ENCODE measurements at regions not wholly inside any gene's neighbourhood (a gene's known extent, or its start where the extent isn't known, plus 50 kb on each side); places are given as distances from the start of the nearest gene placed in this dataset.
"Not testable (repeated sequence)": the region's sequence is repeated elsewhere in the genome, so short reads cannot be mapped to it uniquely, and the experiment has no call there.

GRCh38 chr6:119490050-119490449 is 140.5 kb upstream of the MAN1A1 start:
- intact Hi-C loops (cut with micrococcal nuclease; ENCODE audit: unreplicated experiment); H2AFZ ChIP-seq (ENCODE audit: low read length): not testable (repeated sequence)

GRCh38 chr6:119484598-119484997 is 135.0 kb upstream of the MAN1A1 start:
- no peak for DNase-seq (ENCODE audit: low spot score)
- no peaks in the 10 kb centered on the region for H3K9me2 ChIP-seq (ENCODE audit: insufficient read depth, low read length)
- H3K9me3 ChIP-seq (ENCODE audit: low read length): no peaks in the 10 kb centered on the region; the same call in 1 of the 2 replicates
- H3K4me1 ChIP-seq (ENCODE audit: insufficient read depth, low read length, poor library complexity, severe bottlenecking): no peaks in the 10 kb centered on the region
- H4K20me1 ChIP-seq (ENCODE audit: insufficient read depth, low read length): no peaks in the 10 kb centered on the region
- H3K79me2 ChIP-seq (ENCODE audit: insufficient read depth, low read depth, low read length): no peaks in the 10 kb centered on the region
- no peak overlapping the region for H3K27ac ChIP-seq (ENCODE audit: low read depth, low read length, poor library complexity, severe bottlenecking)
- ChIA-PET CTCF (ENCODE audit: unreplicated experiment) (no interaction called here), POLR2A (interaction anchor here (2.1 kb wide), 1 partner anchor 12 kb away, joined by 7 read pairs; no protein-coding TSS in a partner anchor)
- no peaks in the 10 kb centered on the region for H3K36me3 ChIP-seq (ENCODE audit: insufficient read depth, low read length)
- H2AFZ ChIP-seq (ENCODE audit: low read length): no peak overlapping the region
- intact Hi-C loops (cut with micrococcal nuclease; ENCODE audit: unreplicated experiment): no loop called here
- H3K4me2 ChIP-seq (ENCODE audit: low read length): no peak overlapping the region
- BruUV-seq (replicated peaks): no TSS peak
- H3K4me3 ChIP-seq (ENCODE audit: low read depth, low read length, poor library complexity, severe bottlenecking): no peak overlapping the region
- TF ChIP-seq CTCF (conservative IDR thresholded peaks at IDR 0.05; ENCODE audit: low read length) (no peak), EZH2phosphoT487 (IDR thresholded peaks at IDR 0.05; ENCODE audit: borderline replicate concordance, low read depth, low read length) (no peak)

More at GRCh38 chr6:119490050-119490449, 140.5 kb upstream of the MAN1A1 start:
- DNase-seq (ENCODE audit: low spot score); H3K9me2 ChIP-seq (ENCODE audit: insufficient read depth, low read length); H3K36me3 ChIP-seq (ENCODE audit: insufficient read depth, low read length); BruUV-seq (replicated peaks); H3K79me2 ChIP-seq (ENCODE audit: insufficient read depth, low read depth, low read length); CTCF ChIA-PET (ENCODE audit: unreplicated experiment); H4K20me1 ChIP-seq (ENCODE audit: insufficient read depth, low read length); POLR2A ChIA-PET; H3K4me3 ChIP-seq (ENCODE audit: low read depth, low read length, poor library complexity, severe bottlenecking); H3K9me3 ChIP-seq (ENCODE audit: low read length); H3K27ac ChIP-seq (ENCODE audit: low read depth, low read length, poor library complexity, severe bottlenecking); H3K4me2 ChIP-seq (ENCODE audit: low read length): not testable (repeated sequence)
- peaks cover 15% of the 10 kb centered on the region for H3K4me1 ChIP-seq (ENCODE audit: insufficient read depth, low read length, poor library complexity, severe bottlenecking)

DNA sequence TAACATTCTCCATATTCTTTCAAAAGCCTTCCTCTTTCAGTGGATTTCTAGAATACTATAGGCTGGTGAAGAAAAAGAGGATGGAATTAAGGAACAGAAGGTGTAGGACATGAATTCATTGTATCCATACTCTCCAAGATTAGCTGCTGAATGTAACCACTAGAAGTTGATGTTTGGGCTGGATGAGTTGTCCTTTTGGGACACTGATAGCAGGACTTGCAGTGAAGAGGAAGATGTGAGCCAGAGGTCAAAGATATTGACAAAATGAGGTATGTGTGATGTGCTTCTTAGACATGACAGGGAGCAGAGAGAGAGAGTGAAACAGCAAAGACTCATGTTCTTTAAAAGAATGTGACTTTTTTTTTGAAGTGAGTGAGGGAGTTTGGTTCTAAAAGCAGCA is 134.3 kb upstream of the MAN1A1 start:
- no peak overlapping the region for H3K4me2 ChIP-seq (ENCODE audit: low read length)
- H3K36me3 ChIP-seq (ENCODE audit: insufficient read depth, low read length): no peaks in the 10 kb centered on the region
- H3K79me2 ChIP-seq (ENCODE audit: insufficient read depth, low read depth, low read length): no peaks in the 10 kb centered on the region
- H4K20me1 ChIP-seq (ENCODE audit: insufficient read depth, low read length): no peaks in the 10 kb centered on the region
- ChIA-PET POLR2A (interaction anchor here (2.1 kb wide), 1 partner anchor 13 kb away, joined by 7 read pairs; no protein-coding TSS in a partner anchor), CTCF (ENCODE audit: unreplicated experiment) (no interaction called here)
- no peak for DNase-seq (ENCODE audit: low spot score)
- intact Hi-C loops (cut with micrococcal nuclease; ENCODE audit: unreplicated experiment): no loop called here
- H3K9me3 ChIP-seq (ENCODE audit: low read length): no peaks in the 10 kb centered on the region; the same call in 1 of the 2 replicates
- H2AFZ ChIP-seq (ENCODE audit: low read length): no peak overlapping the region
- no peak overlapping the region for H3K27ac ChIP-seq (ENCODE audit: low read depth, low read length, poor library complexity, severe bottlenecking)
- TF ChIP-seq EZH2phosphoT487 (IDR thresholded peaks at IDR 0.05; ENCODE audit: borderline replicate concordance, low read depth, low read length) (no peak), CTCF (conservative IDR thresholded peaks at IDR 0.05; ENCODE audit: low read length) (no peak)
- no peak overlapping the region for H3K4me3 ChIP-seq (ENCODE audit: low read depth, low read length, poor library complexity, severe bottlenecking)
- H3K9me2 ChIP-seq (ENCODE audit: insufficient read depth, low read length): no peaks in the 10 kb centered on the region
- no peaks in the 10 kb centered on the region for H3K4me1 ChIP-seq (ENCODE audit: insufficient read depth, low read length, poor library complexity, severe bottlenecking)
- BruUV-seq (replicated peaks): no TSS peak
